GM12874 (cell line): ENCODE measurements at regions not wholly inside any gene's neighbourhood (a gene's known extent, or its start where the extent isn't known, plus 50 kb on each side); places are given as distances from the start of the nearest gene placed in this dataset.

Experiments used
- TF ChIP-seq, protein P1 (sequence below): IDR thresholded peaks from 2 replicates; pipeline ENCODE4 v1.5.1; 2011; ENCODE audit warnings: low read depth, mild to moderate bottlenecking, control low read depth, low read length, moderate library complexity; ENCODE audit not compliant: insufficient read depth

DNA sequence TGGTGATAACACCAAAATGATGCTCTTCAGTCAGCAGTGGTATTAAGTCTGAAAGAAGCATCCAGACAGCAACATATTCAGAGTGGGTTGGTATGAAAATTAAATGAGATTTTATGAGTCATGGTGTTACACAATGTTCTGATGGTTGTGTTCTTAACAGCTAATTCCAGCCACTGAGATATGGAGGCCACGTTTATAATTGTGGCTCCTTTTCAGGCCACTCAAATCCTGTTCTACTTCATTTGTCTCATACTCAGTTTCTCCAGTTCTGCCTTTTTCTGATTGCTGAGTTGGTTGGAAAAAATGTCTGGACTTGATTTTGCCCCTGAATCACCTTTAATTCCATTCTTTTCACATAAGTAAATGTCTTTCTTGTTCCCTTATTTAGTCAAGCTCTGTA is 162.7 kb upstream of the COL3A1 start:
- TF ChIP-seq, protein P1, sequence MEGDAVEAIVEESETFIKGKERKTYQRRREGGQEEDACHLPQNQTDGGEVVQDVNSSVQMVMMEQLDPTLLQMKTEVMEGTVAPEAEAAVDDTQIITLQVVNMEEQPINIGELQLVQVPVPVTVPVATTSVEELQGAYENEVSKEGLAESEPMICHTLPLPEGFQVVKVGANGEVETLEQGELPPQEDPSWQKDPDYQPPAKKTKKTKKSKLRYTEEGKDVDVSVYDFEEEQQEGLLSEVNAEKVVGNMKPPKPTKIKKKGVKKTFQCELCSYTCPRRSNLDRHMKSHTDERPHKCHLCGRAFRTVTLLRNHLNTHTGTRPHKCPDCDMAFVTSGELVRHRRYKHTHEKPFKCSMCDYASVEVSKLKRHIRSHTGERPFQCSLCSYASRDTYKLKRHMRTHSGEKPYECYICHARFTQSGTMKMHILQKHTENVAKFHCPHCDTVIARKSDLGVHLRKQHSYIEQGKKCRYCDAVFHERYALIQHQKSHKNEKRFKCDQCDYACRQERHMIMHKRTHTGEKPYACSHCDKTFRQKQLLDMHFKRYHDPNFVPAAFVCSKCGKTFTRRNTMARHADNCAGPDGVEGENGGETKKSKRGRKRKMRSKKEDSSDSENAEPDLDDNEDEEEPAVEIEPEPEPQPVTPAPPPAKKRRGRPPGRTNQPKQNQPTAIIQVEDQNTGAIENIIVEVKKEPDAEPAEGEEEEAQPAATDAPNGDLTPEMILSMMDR: no peak

DNA sequence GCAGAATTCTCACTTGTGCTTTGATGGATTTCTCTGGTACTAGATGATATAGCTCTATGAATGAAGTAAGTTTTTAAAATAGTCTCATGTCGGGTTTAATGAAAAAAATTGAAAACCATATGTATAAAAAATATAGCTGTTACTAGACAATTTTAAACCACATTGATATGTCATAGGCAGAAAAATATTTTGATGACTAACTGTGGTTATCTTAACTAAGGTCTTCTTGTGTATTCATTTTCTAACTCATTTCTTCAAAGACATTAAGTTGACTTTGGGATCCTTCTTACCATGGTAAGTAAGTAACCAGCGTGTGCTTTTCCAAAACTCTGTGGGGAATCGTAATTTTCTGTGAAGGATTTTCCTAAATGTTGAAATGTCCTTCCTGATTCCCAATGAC is 160.9 kb upstream of the COL3A1 start:
- TF ChIP-seq, protein P1: no peak

DNA sequence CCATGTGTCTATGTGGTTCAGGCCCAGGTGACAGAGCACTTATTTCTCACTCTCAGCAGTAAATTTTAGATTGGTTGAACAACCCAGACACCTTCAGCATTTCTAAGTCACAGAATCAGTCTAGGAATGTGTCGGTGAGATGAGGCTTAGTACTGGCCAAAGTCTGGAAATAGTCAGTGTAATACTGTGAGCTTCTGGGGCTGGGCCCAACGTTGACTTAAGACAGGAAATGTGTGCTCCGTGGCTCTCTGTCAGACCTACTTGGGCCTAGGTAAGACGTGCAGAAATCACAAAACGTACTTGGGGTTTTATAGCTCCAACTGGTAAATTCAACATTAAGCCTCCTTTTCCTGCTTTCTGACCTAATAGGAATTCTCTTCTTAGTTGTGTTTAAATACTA is 160.3 kb upstream of the COL3A1 start:
- TF ChIP-seq, protein P1: no peak

DNA sequence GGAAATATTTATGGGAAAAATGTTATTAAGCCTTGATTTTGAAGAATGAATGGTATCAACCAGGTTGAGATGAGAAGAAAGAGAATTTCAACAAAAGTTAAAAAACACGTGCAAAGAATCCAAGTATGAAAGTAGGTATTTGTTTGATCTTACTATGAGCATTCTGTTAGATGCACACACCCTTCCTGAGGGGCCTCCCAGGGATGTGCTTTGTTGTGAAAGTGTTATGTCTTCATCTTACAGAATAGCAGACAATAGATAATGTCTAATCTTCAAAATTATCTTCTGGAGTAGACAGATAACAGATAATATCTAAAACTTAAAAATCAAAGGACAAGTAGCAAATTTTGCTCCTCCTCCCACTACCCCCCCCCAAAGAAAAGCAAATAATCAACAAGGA is 155.2 kb upstream of the COL3A1 start:
- TF ChIP-seq, protein P1: no peak

DNA sequence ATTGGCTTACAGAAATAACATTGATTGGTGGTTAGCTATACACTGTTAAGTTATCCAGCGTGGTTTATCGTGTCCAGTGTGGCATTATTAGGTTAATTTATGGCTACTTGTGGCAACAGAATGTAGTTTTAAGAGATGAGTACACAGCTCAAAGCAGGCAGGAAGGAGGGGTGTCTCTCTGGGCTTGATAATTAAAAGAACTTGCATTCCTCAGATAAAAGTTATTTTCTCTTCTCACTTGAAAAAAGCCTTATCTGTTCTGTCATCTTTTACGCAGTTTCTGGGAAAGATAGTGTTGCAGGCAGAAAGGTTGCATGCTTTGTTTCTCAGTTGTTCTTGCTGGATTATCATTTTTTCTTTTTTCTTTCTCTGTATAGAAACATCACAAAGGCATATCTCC is 154.4 kb upstream of the COL3A1 start:
- TF ChIP-seq, protein P1: no peak

DNA sequence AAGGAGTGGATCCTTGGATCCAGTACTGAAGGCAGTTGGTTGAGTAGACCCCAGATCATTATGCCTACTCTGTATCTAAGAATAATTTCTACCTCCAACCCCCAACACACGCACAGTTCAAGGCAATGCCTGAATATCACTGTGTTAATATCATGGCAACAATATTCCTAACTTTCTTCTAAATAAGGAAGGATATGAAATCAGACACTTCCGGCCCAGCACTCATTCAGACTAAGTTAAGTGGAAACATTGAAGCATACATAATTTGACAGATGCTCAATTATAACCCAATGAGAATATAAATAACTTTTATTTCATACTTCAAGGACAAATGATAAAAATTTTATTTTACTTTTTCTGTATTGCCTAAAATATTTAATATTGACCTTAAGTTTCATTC is 153.6 kb upstream of the COL3A1 start:
- TF ChIP-seq, protein P1: no peak

DNA sequence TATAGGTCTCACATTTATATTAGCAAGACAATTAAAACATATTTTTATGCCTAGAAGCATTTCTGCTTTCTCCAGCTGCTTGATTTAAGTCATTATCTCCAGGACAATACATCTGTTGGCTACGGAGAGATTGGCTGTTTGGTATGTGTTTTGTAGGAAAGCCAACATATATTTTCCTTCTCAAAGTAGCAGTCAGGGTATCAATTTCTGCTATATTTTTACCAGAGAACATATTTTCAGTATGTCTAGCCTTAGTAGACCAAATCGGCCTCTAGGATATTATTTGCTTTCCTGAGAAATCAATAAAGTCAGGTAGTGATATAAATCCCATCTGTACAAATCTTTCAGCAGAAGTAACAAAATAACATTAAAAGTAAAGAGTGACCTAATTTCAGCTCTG is 150.0 kb upstream of the COL3A1 start:
- TF ChIP-seq, protein P1: no peak

DNA sequence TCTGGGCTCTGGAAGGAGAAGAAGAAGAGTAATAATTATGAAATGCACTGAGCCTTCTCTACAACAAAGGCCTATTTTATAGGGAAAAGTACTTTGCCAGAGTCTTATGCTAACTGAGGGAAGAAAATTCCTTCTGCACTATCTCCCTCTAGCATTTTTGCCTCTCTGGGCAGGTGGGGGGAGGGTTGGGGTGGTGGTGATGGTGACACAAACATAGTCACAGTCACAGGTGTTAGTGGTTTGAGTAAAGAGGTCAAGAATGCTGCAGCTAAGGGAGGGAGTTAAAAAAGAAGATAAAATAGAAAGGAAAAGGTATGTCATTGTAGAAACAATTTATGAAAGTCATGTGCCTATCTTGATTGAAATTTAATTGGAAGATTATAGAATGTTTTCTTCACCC is 140.8 kb upstream of the COL3A1 start:
- TF ChIP-seq, protein P1: no peak
